Caco-2 (cell line): ENCODE measurements at regions not wholly inside any gene's neighbourhood (a gene's known extent, or its start where the extent isn't known, plus 50 kb on each side); places are given as distances from the start of the nearest gene placed in this dataset.

Source experiments
- BruUV-seq: library from RNA; stranded (reverse); fragments of 400-500 nt; replicated peaks from 2 replicates; lab custom pipeline; 2021; lab: Mats Ljungman, UMichigan
- CTCF ChIA-PET: fragments of 300-600 bp; sonication (Branson Sonifier 250); formaldehyde crosslinking; loops from one replicate; lab custom pipeline; 2022; ENCODE audit warnings: antibody characterized with exemption; lab: Charles Lee
- POLR2A ChIA-PET: fragments of 300-600 bp; sonication (Branson Sonifier 250); formaldehyde crosslinking; loops from one replicate; lab custom pipeline; 2022; ENCODE audit warnings: antibody characterized with exemption; lab: Charles Lee
- DNase-seq, 2 experiments: peaks; one replicate each; pipeline versions ENCODE4 v3.0.0 to v3.0.0-alpha.2; 2020 to 2022
- H3K27me3 ChIP-seq: replicated peaks from 2 replicates; pipeline ENCODE4 v1.6.0; 2011; ENCODE audit warnings: low read length; ENCODE audit not compliant: control insufficient read depth, insufficient read depth
- H3K36me3 ChIP-seq: 2 replicates; pipeline ENCODE4 v1.5.1; 2011; ENCODE audit warnings: low read length; ENCODE audit not compliant: control insufficient read depth, insufficient read depth
- H3K4me1 ChIP-seq: fragments of 250-450 bp; sonication (Bioruptor Pico); 2 replicates; pipeline ENCODE4 v1.5.1; 2020; ENCODE audit warnings: mild to moderate bottlenecking
- H3K4me3 ChIP-seq: 2 replicates; pipeline ENCODE4 v1.5.1; 2011; ENCODE audit warnings: low read depth, mild to moderate bottlenecking, control low read depth, low read length
- H3K9me3 ChIP-seq: fragments of 250-450 bp; sonication (Bioruptor Pico); 2 replicates; pipeline ENCODE4 v1.5.1; 2020; ENCODE audit warnings: mild to moderate bottlenecking, moderate library complexity
- H3K27ac Mint-ChIP-seq: one replicate; pipeline ENCODE4 v1.8.0; 2022; ENCODE audit warnings: mixed read lengths; ENCODE audit not compliant: unreplicated experiment
- H3K27me3 Mint-ChIP-seq: one replicate; pipeline ENCODE4 v1.8.0; 2022; ENCODE audit warnings: mixed read lengths; ENCODE audit not compliant: insufficient read depth, unreplicated experiment
- H3K36me3 Mint-ChIP-seq: one replicate; pipeline ENCODE4 v1.8.0; 2022; ENCODE audit warnings: mild to moderate bottlenecking, mixed read lengths; ENCODE audit not compliant: insufficient read depth, unreplicated experiment
- H3K4me1 Mint-ChIP-seq: one replicate; pipeline ENCODE4 v1.8.0; 2022; ENCODE audit warnings: low read depth, mixed read lengths; ENCODE audit not compliant: unreplicated experiment
- H3K4me3 Mint-ChIP-seq: one replicate; pipeline ENCODE4 v1.8.0; 2022; ENCODE audit warnings: mild to moderate bottlenecking, moderate library complexity, mixed read lengths; ENCODE audit not compliant: unreplicated experiment
- H3K9me3 Mint-ChIP-seq: one replicate; pipeline ENCODE4 v1.8.0; 2022; ENCODE audit warnings: mixed read lengths; ENCODE audit not compliant: unreplicated experiment
- intact Hi-C: fragments of 100-400 bp; cut with micrococcal nuclease; formaldehyde crosslinking; loops from one replicate; pipeline ENCODE4 v1.10.0; 2022; ENCODE audit not compliant: unreplicated experiment
- TF ChIP-seq, protein P1 (sequence below), 2 experiments: fragments of 200-600 bp in 1 of 2; IDR thresholded peaks; 1 replicate in 1 of 2; 2 replicates in 1 of 2; pipeline versions ENCODE4 v1.5.1 to v1.8.0; 2011 to 2022; ENCODE audit warnings: antibody characterized with exemption in 1 of 2, control low read depth in 1 of 2, inconsistent platforms in 1 of 2, low read depth in 1 of 2, low read length in 1 of 2, mild to moderate bottlenecking in 1 of 2, moderate library complexity in 1 of 2; ENCODE audit not compliant: insufficient read depth in 1 of 2, severe bottlenecking in 1 of 2, unreplicated experiment in 1 of 2

DNA sequence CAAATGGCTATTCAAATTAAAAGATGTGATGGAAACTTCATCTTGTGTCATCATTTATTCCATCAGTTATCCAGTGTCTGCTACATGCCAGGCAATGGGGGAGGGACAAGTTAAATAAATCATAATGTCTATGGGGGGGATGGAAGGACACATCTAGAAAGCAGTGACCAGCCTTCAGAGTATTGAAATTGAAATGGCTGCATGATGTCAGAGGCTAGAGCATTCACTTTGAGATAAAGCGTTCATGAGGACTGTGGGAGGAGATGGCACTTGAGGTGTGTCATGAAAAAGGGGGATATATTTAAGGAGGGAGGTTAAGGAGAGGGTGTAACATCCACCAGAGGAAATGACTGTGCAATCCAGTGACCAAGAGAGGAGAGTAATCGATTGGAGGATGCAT lies 50.6 kb downstream of the SLIT2 start:
- H3K36me3 Mint-ChIP-seq: no peaks in the 10 kb centered on the region
- ChIA-PET CTCF (no interaction called here), POLR2A (no interaction called here)
- intact Hi-C loops: no loop called here
- no peak for DNase-seq
- H3K27ac Mint-ChIP-seq: no peak overlapping the region
- BruUV-seq: no TSS peak
- TF ChIP-seq, protein P1, sequence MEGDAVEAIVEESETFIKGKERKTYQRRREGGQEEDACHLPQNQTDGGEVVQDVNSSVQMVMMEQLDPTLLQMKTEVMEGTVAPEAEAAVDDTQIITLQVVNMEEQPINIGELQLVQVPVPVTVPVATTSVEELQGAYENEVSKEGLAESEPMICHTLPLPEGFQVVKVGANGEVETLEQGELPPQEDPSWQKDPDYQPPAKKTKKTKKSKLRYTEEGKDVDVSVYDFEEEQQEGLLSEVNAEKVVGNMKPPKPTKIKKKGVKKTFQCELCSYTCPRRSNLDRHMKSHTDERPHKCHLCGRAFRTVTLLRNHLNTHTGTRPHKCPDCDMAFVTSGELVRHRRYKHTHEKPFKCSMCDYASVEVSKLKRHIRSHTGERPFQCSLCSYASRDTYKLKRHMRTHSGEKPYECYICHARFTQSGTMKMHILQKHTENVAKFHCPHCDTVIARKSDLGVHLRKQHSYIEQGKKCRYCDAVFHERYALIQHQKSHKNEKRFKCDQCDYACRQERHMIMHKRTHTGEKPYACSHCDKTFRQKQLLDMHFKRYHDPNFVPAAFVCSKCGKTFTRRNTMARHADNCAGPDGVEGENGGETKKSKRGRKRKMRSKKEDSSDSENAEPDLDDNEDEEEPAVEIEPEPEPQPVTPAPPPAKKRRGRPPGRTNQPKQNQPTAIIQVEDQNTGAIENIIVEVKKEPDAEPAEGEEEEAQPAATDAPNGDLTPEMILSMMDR (IDR thresholded peaks at IDR 0.05; ENCODE audit: insufficient read depth in 1 of 2, low read depth in 1 of 2, low read length in 1 of 2, severe bottlenecking in 1 of 2, unreplicated experiment in 1 of 2): no peak
- no peak overlapping the region for H3K4me3 Mint-ChIP-seq
- peaks cover 2% of the 10 kb centered on the region for H3K27me3 Mint-ChIP-seq
- Histone ChIP-seq H3K36me3 (no peaks in the 10 kb centered on the region), H3K4me3 (no peak overlapping the region), H3K4me1 (no peaks in the 10 kb centered on the region), H3K9me3 (no peaks in the 10 kb centered on the region), H3K27me3 (no peaks in the 10 kb centered on the region)
- H3K9me3 Mint-ChIP-seq: no peaks in the 10 kb centered on the region
- no peaks in the 10 kb centered on the region for H3K4me1 Mint-ChIP-seq

DNA sequence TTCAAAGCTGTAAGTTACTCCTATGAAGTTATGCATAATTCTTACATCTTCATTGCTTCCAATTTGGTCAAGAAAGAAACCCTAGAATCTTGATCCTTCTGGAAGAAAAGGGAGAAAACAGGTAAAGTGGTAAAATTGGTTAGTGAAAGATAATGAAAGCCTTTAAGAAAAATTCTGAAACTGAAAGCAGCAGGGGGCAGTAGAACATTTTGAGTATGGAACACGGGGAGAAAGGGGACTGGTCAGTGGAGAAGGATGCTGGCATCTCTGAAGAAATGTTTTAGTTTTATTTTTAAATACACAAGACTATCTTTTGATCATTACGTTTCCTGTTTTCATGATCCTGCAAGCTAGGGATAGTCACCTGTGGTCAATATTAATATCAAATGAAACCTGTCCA lies 54.3 kb downstream of the SLIT2 start:
- CTCF ChIA-PET: no interaction called here
- intact Hi-C loops: no loop called here
- no peaks in the 10 kb centered on the region for H3K4me1 ChIP-seq
- no peaks in the 10 kb centered on the region for H3K9me3 Mint-ChIP-seq
- no peaks in the 10 kb centered on the region for H3K4me1 Mint-ChIP-seq
- H3K36me3 Mint-ChIP-seq: no peaks in the 10 kb centered on the region
- H3K27ac Mint-ChIP-seq: no peak overlapping the region
- H3K4me3 Mint-ChIP-seq: no peak overlapping the region
- H3K27me3 Mint-ChIP-seq: peaks cover 5% of the 10 kb centered on the region
- no peaks in the 10 kb centered on the region for H3K36me3 ChIP-seq
- H3K4me3 ChIP-seq: no peak overlapping the region
- POLR2A ChIA-PET: no interaction called here
- H3K27me3 ChIP-seq: no peaks in the 10 kb centered on the region
- H3K9me3 ChIP-seq: no peaks in the 10 kb centered on the region
- TF ChIP-seq, protein P1 (IDR thresholded peaks at IDR 0.05; ENCODE audit: insufficient read depth in 1 of 2, low read depth in 1 of 2, low read length in 1 of 2, severe bottlenecking in 1 of 2, unreplicated experiment in 1 of 2): no peak
- BruUV-seq: no TSS peak
- DNase-seq: no peak

DNA sequence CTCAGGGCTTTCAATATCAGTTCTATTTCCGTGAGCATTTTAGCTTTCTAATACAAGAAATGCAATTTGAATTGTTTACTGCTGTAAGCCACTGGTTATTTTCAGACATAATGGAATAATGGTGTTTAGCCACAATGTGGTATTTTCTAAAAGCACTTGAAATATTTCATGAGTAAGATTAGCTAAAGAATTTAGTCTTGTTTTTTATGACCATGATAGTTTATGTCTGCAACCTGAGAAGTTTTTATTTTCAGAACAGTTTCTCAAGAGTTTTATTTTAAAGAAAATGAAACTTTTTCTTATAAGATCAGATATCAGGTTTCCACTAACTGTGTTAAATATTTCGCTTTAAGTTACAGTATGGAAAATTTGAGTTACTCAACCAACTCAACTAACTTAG lies 60.2 kb downstream of the SLIT2 start:
- no TSS peak for BruUV-seq
- DNase-seq: no peak
- ChIA-PET POLR2A (interaction anchor here (0.6 kb wide), 1 partner anchor 148 kb away, joined by 3 read pairs; no protein-coding TSS in a partner anchor), CTCF (no interaction called here)
- no peak overlapping the region for H3K4me3 Mint-ChIP-seq
- Histone ChIP-seq H3K4me1 (no peaks in the 10 kb centered on the region), H3K36me3 (no peaks in the 10 kb centered on the region), H3K27me3 (no peaks in the 10 kb centered on the region), H3K9me3 (no peaks in the 10 kb centered on the region), H3K4me3 (no peak overlapping the region)
- H3K4me1 Mint-ChIP-seq: no peaks in the 10 kb centered on the region
- H3K27ac Mint-ChIP-seq: no peak overlapping the region
- peaks cover 3% of the 10 kb centered on the region for H3K27me3 Mint-ChIP-seq
- TF ChIP-seq, protein P1 (IDR thresholded peaks at IDR 0.05; ENCODE audit: insufficient read depth in 1 of 2, low read depth in 1 of 2, low read length in 1 of 2, severe bottlenecking in 1 of 2, unreplicated experiment in 1 of 2): no peak
- H3K9me3 Mint-ChIP-seq: no peaks in the 10 kb centered on the region
- intact Hi-C loops: loop anchor here (10.0 kb wide), 1 partner anchor 373 kb away; no protein-coding TSS in a partner anchor
- H3K36me3 Mint-ChIP-seq: no peaks in the 10 kb centered on the region
